Lower leg skin (tissue), 4 donors: ENCODE measurements at regions not wholly inside any gene's neighbourhood (a gene's known extent, or its start where the extent isn't known, plus 50 kb on each side); places are given as distances from the start of the nearest gene placed in this dataset.

Source experiments
- DNase-seq, 2 donors: peaks; one replicate each; pipeline ENCODE4 v3.0.0-alpha.2; 2019; ENCODE audit warnings: low spot score in 2 of 2
- H3K4me3 ChIP-seq: fragments of 200-600 bp; sonication (generic); 2 replicates; pipeline ENCODE4 v1.5.1; 2017; ENCODE audit warnings: mild to moderate bottlenecking, low read depth; ENCODE audit not compliant: poor library complexity, severe bottlenecking
- CTCF ChIP-seq, 3 donors: fragments of 450-650 bp; IDR thresholded peaks; one replicate each; pipeline ENCODE4 v1.5.1; 2016; ENCODE audit warnings: antibody characterized with exemption in 3 of 3, mild to moderate bottlenecking in 3 of 3, moderate library complexity in 2 of 3
- POLR2A ChIP-seq, 2 donors: fragments of 450-650 bp; IDR thresholded peaks; one replicate each; pipeline ENCODE4 v1.6.1; 2016 to 2017; ENCODE audit warnings: antibody characterized with exemption in 2 of 2, mild to moderate bottlenecking in 1 of 2, moderate library complexity in 1 of 2
- WGBS, 2 donors: methylation state at CpG; one replicate each; pipeline ENCODE4 v1.1.5; 2018; 5-methylcytosine and 5-hydroxymethylcytosine counted together
- intact Hi-C: fragments of 100-400 bp; cut with DNase I; formaldehyde crosslinking; loops from one replicate; pipeline ENCODE4 v1.15.0; 2023; ENCODE audit warnings: low total_unique reads

- DNase-seq = no peak
- H3K4me3 ChIP-seq = no peak overlapping the region
- TF ChIP-seq CTCF (IDR thresholded peaks at IDR 0.05) (no peak), POLR2A (IDR thresholded peaks at IDR 0.05) (no peak)
- intact Hi-C loops = no loop called here
- 65 to 71% methylated on average over 1 of the region's 1 CpG for WGBS, 2 donors
Observed at GRCh38 chr11:15645201-15645600, 530.5 kb downstream of the INSC start.

GRCh38 chr11:15649371-15650104, 534.8 kb downstream of the INSC start:
- 62 to 86% methylated on average over 7 to 11 of the region's 14 CpGs for WGBS, 2 donors
- H3K4me3 ChIP-seq = no peak overlapping the region
- no peak for TF ChIP-seq CTCF (IDR thresholded peaks at IDR 0.05)
- TF ChIP-seq POLR2A (IDR thresholded peaks at IDR 0.05) = no peak
- DNase-seq = no peak
- intact Hi-C loops = loop anchor here (5.0 kb wide), 1 partner anchor 963 kb away; no protein-coding TSS in a partner anchor

- intact Hi-C loops = loop anchor here (5.0 kb wide), 1 partner anchor 962 kb away; no protein-coding TSS in a partner anchor
- H3K4me3 ChIP-seq = no peak overlapping the region
- 2 to 7% methylated on average over 26 to 29 of the region's 41 CpGs for WGBS, 2 donors
- DNase-seq = peak; percentile 87 to 98
- TF ChIP-seq CTCF (IDR thresholded peaks at IDR 0.05) (peak in 1 of 3 donors; percentile 87), POLR2A (IDR thresholded peaks at IDR 0.05) (no peak)
Observed at GRCh38 chr11:15650105-15650938, 535.6 kb downstream of the INSC start.

GRCh38 chr11:15651033-15651432, 536.3 kb downstream of the INSC start:
- 83 to 86% methylated on average over 22 of the region's 22 CpGs for WGBS, 2 donors
- TF ChIP-seq POLR2A (IDR thresholded peaks at IDR 0.05) (no peak), CTCF (IDR thresholded peaks at IDR 0.05) (no peak)
- no peak for DNase-seq
- H3K4me3 ChIP-seq = no peak overlapping the region
- intact Hi-C loops = loop anchor here (5.0 kb wide), 1 partner anchor 961 kb away; no protein-coding TSS in a partner anchor

- no peak overlapping the region for H3K4me3 ChIP-seq
- 68 to 75% methylated on average over 11 of the region's 11 CpGs for WGBS, 2 donors
- intact Hi-C loops = loop anchor here (5.0 kb wide), 1 partner anchor 960 kb away; no protein-coding TSS in a partner anchor
- DNase-seq = no peak
- TF ChIP-seq POLR2A (IDR thresholded peaks at IDR 0.05) (no peak), CTCF (IDR thresholded peaks at IDR 0.05) (no peak)
Observed at GRCh38 chr11:15651816-15652215, 537.1 kb downstream of the INSC start.
